Mesenchymal stem cell (in vitro differentiated cells and primary cell): ENCODE measurements at regions not wholly inside any gene's neighbourhood (a gene's known extent, or its start where the extent isn't known, plus 50 kb on each side); places are given as distances from the start of the nearest gene placed in this dataset.

Source experiments
- DNase-seq: peaks from one replicate; pipeline ENCODE4 v3.0.0-alpha.2; 2013
- H2AFZ ChIP-seq: one replicate; pipeline ENCODE4 v1.6.1; 2013; ENCODE audit warnings: low read depth, mild to moderate bottlenecking, control low read depth, inconsistent platforms, low read length, moderate library complexity
- H2AK5ac ChIP-seq: 2 replicates; pipeline ENCODE4 v1.6.1; 2013; ENCODE audit warnings: low read length, moderate library complexity, mild to moderate bottlenecking, inconsistent platforms; ENCODE audit not compliant: severe bottlenecking
- H2BK120ac ChIP-seq: one replicate; pipeline ENCODE4 v1.6.1; 2013; ENCODE audit warnings: low read depth, mild to moderate bottlenecking, inconsistent platforms, low read length, moderate library complexity
- H2BK12ac ChIP-seq, 2 experiments: one replicate each; pipeline ENCODE4 v1.6.1; 2013; ENCODE audit warnings: inconsistent platforms in 2 of 2, low read length in 2 of 2, mild to moderate bottlenecking in 2 of 2, moderate library complexity in 2 of 2, control low read depth in 1 of 2
- H2BK15ac ChIP-seq: one replicate; pipeline ENCODE4 v1.6.1; 2013; ENCODE audit warnings: mild to moderate bottlenecking, low read depth, inconsistent platforms; ENCODE audit not compliant: poor library complexity, severe bottlenecking
- H2BK5ac ChIP-seq: 2 replicates; pipeline ENCODE4 v1.6.1; 2013; ENCODE audit warnings: low read depth, mild to moderate bottlenecking, low read length, control low read depth, inconsistent platforms; ENCODE audit not compliant: poor library complexity, severe bottlenecking
- H3K14ac ChIP-seq, 2 experiments: one replicate each; pipeline ENCODE4 v1.6.1; 2013; ENCODE audit warnings: inconsistent platforms in 2 of 2, low read length in 2 of 2, control low read depth in 1 of 2, mild to moderate bottlenecking in 1 of 2, moderate library complexity in 1 of 2
- H3K18ac ChIP-seq, 2 experiments: one replicate each; pipeline ENCODE4 v1.6.1; 2013; ENCODE audit warnings: inconsistent platforms in 2 of 2, low read length in 2 of 2, control low read depth in 1 of 2, low read depth in 1 of 2, mild to moderate bottlenecking in 1 of 2
- H3K23ac ChIP-seq, 2 experiments: one replicate each; pipeline ENCODE4 v1.6.1; 2013; ENCODE audit warnings: inconsistent platforms in 2 of 2, low read length in 2 of 2, mild to moderate bottlenecking in 2 of 2, moderate library complexity in 2 of 2, control low read depth in 1 of 2
- H3K27ac ChIP-seq: 2 replicates; pipeline ENCODE4 v1.5.1; 2013; ENCODE audit warnings: mild to moderate bottlenecking, moderate library complexity, low read length, control low read depth, inconsistent platforms; ENCODE audit not compliant: poor library complexity, severe bottlenecking
- H3K27me3 ChIP-seq, 2 experiments: 2 replicates each; pipeline versions ENCODE4 v1.6.1 to v1.7.0; 2013; ENCODE audit warnings: low read length in 2 of 2, mild to moderate bottlenecking in 2 of 2, moderate library complexity in 2 of 2, control low read depth in 1 of 2, inconsistent platforms in 1 of 2; ENCODE audit not compliant: control insufficient read depth in 1 of 2, insufficient read depth in 1 of 2
- H3K36me3 ChIP-seq, 2 experiments: 2 replicates each; pipeline versions ENCODE4 v1.6.1 to v1.7.0; 2013; ENCODE audit warnings: low read length in 2 of 2, control low read depth in 1 of 2, inconsistent platforms in 1 of 2, low read depth in 1 of 2, mild to moderate bottlenecking in 1 of 2; ENCODE audit not compliant: insufficient read depth in 2 of 2, control insufficient read depth in 1 of 2
- H3K4ac ChIP-seq, 2 experiments: one replicate each; pipeline ENCODE4 v1.6.1; 2013; ENCODE audit warnings: inconsistent platforms in 2 of 2, low read length in 2 of 2, mild to moderate bottlenecking in 2 of 2, moderate library complexity in 2 of 2, control low read depth in 1 of 2, low read depth in 1 of 2
- H3K4me1 ChIP-seq: 2 replicates; pipeline ENCODE4 v1.6.1; 2013; ENCODE audit warnings: low read depth, low read length, control low read depth; ENCODE audit not compliant: control insufficient read depth, insufficient read depth
- H3K4me2 ChIP-seq: 2 replicates; pipeline ENCODE4 v1.6.1; 2013; ENCODE audit warnings: low read length, mild to moderate bottlenecking, inconsistent platforms; ENCODE audit not compliant: poor library complexity, severe bottlenecking
- H3K4me3 ChIP-seq, 2 experiments: 2 replicates each; pipeline versions ENCODE4 v1.5.1 to v1.7.0; 2013; ENCODE audit warnings: low read length in 2 of 2, mild to moderate bottlenecking in 2 of 2, control low read depth in 1 of 2, low read depth in 1 of 2; ENCODE audit not compliant: insufficient read depth in 1 of 2
- H3K79me1 ChIP-seq: replicated peaks from 2 replicates; pipeline ENCODE4 v1.6.1; 2013; ENCODE audit warnings: mild to moderate bottlenecking, control low read depth, low read length, inconsistent platforms; ENCODE audit not compliant: poor library complexity, severe bottlenecking
- H3K9ac ChIP-seq: 2 replicates; pipeline ENCODE4 v1.7.0; 2013; ENCODE audit warnings: mild to moderate bottlenecking, low read length, moderate library complexity
- H3K9me3 ChIP-seq: 2 replicates; pipeline ENCODE4 v1.7.0; 2013; ENCODE audit warnings: mild to moderate bottlenecking, low read length; ENCODE audit not compliant: control insufficient read depth
- H4K8ac ChIP-seq: one replicate; pipeline ENCODE4 v1.6.1; 2013; ENCODE audit warnings: inconsistent platforms, mild to moderate bottlenecking, low read length, moderate library complexity
- H4K91ac ChIP-seq: one replicate; pipeline ENCODE4 v1.6.1; 2013; ENCODE audit warnings: mild to moderate bottlenecking, low read length, inconsistent platforms
- WGBS: methylation state at CpG from one replicate; pipeline ENCODE4 v1.1.7; 2013; ENCODE audit warnings: mixed read lengths; 5-methylcytosine and 5-hydroxymethylcytosine counted together

GRCh38 chr15:38620851-38621594, 56.4 kb upstream of the RASGRP1 start:
- Histone ChIP-seq H2AFZ (no peak overlapping the region), H2BK15ac (no peak overlapping the region), H3K4me1 (peaks cover 6% of the 10 kb centered on the region), H3K14ac (no peak overlapping the region), H2BK120ac (no peak overlapping the region), H2BK12ac (no peak overlapping the region), H3K9ac (no peak overlapping the region), H3K4me2 (no peak overlapping the region), H3K36me3 (no peaks in the 10 kb centered on the region), H3K79me1 (no peaks in the 10 kb centered on the region), H2BK5ac (no peak overlapping the region), H3K18ac (no peak overlapping the region), H3K27ac (no peak overlapping the region), H2AK5ac (no peak overlapping the region), H3K27me3 (peaks cover 17 to 67% of the 10 kb centered on the region in 2 experiments), H3K9me3 (no peaks in the 10 kb centered on the region), H3K4me3 (no peak overlapping the region), H4K91ac (no peak overlapping the region), H3K23ac (no peak overlapping the region), H4K8ac (no peak overlapping the region), H3K4ac (no peak overlapping the region)
- DNase-seq = no peak
- 41% methylated on average over 1 of the region's 3 CpGs for WGBS

DNA sequence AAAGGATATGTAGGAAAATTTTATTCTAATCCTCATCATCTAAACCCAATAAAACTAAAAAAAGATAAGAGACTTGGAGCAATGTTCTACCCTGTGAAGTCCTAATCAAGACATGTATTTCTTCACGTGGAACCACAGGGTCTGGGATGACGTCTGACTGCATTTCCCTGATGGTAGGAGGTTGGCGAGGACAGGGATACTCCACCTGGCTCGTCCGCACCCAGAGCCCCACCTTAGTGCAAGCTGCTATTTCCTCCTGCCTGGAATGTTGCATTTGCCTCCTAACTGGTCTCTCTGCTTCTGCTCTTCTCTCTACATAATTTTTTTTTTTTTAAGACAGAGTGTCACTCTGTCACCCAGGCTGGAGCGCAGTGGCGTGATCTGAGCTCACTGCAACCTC, 57.7 kb upstream of the RASGRP1 start:
- 79% methylated on average over 7 of the region's 7 CpGs for WGBS
- no peak overlapping the region for H3K4ac ChIP-seq

GRCh38 chr15:38622908-38623307, 58.3 kb upstream of the RASGRP1 start:
- Histone ChIP-seq H3K9me3 (no peaks in the 10 kb centered on the region), H3K4ac (no peak overlapping the region), H3K4me2 (no peak overlapping the region), H3K4me1 (peaks cover 6% of the 10 kb centered on the region), H4K8ac (no peak overlapping the region), H2BK120ac (no peak overlapping the region), H3K27me3 (peaks cover 14 to 72% of the 10 kb centered on the region in 2 experiments), H3K23ac (no peak overlapping the region), H3K27ac (no peak overlapping the region), H3K9ac (no peak overlapping the region), H2BK12ac (no peak overlapping the region), H3K4me3 (no peak overlapping the region), H3K18ac (no peak overlapping the region), H2BK5ac (no peak overlapping the region), H2AK5ac (no peak overlapping the region), H4K91ac (no peak overlapping the region), H3K79me1 (no peaks in the 10 kb centered on the region), H3K14ac (no peak overlapping the region), H2AFZ (no peak overlapping the region), H3K36me3 (no peaks in the 10 kb centered on the region), H2BK15ac (no peak overlapping the region)
- 85% methylated on average over 5 of the region's 5 CpGs for WGBS
- DNase-seq = no peak

More for the DNA sequence above, 57.7 kb upstream of the RASGRP1 start:
- peaks cover 6% of the 10 kb centered on the region for H3K4me1 ChIP-seq
- H2AFZ ChIP-seq = no peak overlapping the region
- no peak overlapping the region for H2BK120ac ChIP-seq
- H3K79me1 ChIP-seq = no peaks in the 10 kb centered on the region
- no peak overlapping the region for H4K91ac ChIP-seq
- H4K8ac ChIP-seq = no peak overlapping the region
- no peak overlapping the region for H3K23ac ChIP-seq
- H3K9ac ChIP-seq = no peak overlapping the region
- no peak for DNase-seq
- H3K14ac ChIP-seq = no peak overlapping the region
- H2BK15ac ChIP-seq = no peak overlapping the region
- H3K27me3 ChIP-seq = peaks cover 17 to 73% of the 10 kb centered on the region in 2 experiments
- H2BK5ac ChIP-seq = no peak overlapping the region
- no peak overlapping the region for H3K27ac ChIP-seq
- no peak overlapping the region for H3K18ac ChIP-seq
- no peak overlapping the region for H2BK12ac ChIP-seq
- H2AK5ac ChIP-seq = no peak overlapping the region
- H3K36me3 ChIP-seq = no peaks in the 10 kb centered on the region
- no peaks in the 10 kb centered on the region for H3K9me3 ChIP-seq
- no peak overlapping the region for H3K4me2 ChIP-seq
- no peak overlapping the region for H3K4me3 ChIP-seq

DNA sequence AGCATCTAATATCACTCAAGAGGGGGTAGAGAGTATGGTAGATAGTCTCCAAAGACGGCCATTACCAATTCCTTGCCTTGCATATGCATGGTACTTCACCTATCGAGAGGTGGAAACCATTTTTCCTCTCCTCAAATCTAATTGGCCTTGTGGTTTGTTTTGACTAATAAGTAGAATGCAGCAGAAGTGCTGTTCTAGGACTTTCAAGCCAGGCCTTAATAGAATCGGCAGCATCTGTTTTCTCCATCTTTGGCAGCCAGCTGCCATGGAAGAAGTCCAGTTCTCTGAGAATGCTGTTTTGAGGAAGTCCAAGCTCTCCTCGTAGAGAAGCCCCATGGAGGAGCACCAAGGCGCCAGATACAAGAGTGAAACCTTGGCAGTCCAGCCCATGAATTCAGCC, 59.1 kb upstream of the RASGRP1 start:
- H4K91ac ChIP-seq = no peak overlapping the region
- no peak overlapping the region for H4K8ac ChIP-seq
- no peak overlapping the region for H2BK12ac ChIP-seq
- H2BK120ac ChIP-seq = no peak overlapping the region
- H3K4me3 ChIP-seq = no peak overlapping the region
- H3K14ac ChIP-seq = no peak overlapping the region
- no peak overlapping the region for H2BK5ac ChIP-seq
- H2AFZ ChIP-seq = no peak overlapping the region
- no peaks in the 10 kb centered on the region for H3K9me3 ChIP-seq
- no peaks in the 10 kb centered on the region for H3K79me1 ChIP-seq
- H3K4me2 ChIP-seq = no peak overlapping the region
- no peak for DNase-seq
- WGBS = 67% methylated on average over 3 of the region's 5 CpGs
- no peak overlapping the region for H3K4ac ChIP-seq
- H3K27ac ChIP-seq = no peak overlapping the region
- H3K36me3 ChIP-seq = no peaks in the 10 kb centered on the region
- H3K23ac ChIP-seq = no peak overlapping the region
- no peak overlapping the region for H3K9ac ChIP-seq
- H2AK5ac ChIP-seq = no peak overlapping the region
- no peak overlapping the region for H2BK15ac ChIP-seq
- no peak overlapping the region for H3K18ac ChIP-seq
- peaks cover 6 to 66% of the 10 kb centered on the region in 2 experiments for H3K27me3 ChIP-seq
- peaks cover 6% of the 10 kb centered on the region for H3K4me1 ChIP-seq
